Glomerular visceral epithelial cell (primary cell): ENCODE measurements at regions not wholly inside any gene's neighbourhood (a gene's known extent, or its start where the extent isn't known, plus 50 kb on each side); places are given as distances from the start of the nearest gene placed in this dataset.
A peak's percentile ranks its signal among the peaks of the same experiment; 100 is the strongest.

ENCODE experiments used
- DNase-seq: peaks from one replicate; pipeline ENCODE4 v3.0.0-alpha.2; 2016; ENCODE audit errors: extremely low spot score

DNA sequence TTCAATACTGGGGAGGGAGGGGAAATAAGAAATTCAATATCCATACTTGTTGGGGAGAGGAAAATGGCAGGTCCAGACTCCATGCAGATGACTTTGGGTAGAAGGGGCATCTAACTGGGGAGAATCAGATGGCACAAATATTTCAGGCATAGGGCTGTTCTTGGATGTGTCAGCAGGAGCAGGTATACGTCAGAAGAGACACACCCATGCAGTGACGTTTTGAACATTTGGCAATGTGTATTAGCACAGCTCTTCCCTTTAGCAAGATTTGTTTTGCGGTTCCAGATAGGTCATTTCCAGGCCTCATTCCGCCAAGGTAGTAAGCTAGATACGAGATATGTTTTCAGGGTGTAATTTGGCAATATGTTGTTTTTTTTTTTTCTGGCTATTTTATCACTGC, 187.2 kb upstream of the CDH10 start:
- no peak for DNase-seq

DNA sequence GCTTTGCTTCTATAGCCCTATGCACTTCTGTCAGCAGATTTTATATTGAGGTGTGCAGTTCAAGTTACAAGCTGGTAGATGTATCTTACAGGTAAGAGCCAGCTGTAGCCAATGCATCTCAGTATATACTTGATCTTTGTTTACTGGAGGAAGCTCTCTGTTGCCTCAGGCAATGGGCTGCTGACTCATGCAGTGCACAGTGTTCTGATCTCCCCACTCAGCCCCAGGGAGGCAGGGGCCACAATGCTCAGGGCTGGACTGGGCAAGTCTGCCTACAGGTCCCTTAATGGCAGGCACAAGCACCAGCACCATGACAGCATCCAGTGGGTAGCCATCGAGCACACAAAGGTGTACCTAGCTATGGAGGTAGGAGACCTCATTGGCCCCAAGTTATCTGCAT, 178.8 kb upstream of the CDH10 start:
- DNase-seq = no peak

- DNase-seq = no peak
Measured at GRCh38 chr5:24819841-24820240, 175.1 kb upstream of the CDH10 start.

- DNase-seq = no peak
Measured at GRCh38 chr5:24817966-24818365, 173.2 kb upstream of the CDH10 start.

DNA sequence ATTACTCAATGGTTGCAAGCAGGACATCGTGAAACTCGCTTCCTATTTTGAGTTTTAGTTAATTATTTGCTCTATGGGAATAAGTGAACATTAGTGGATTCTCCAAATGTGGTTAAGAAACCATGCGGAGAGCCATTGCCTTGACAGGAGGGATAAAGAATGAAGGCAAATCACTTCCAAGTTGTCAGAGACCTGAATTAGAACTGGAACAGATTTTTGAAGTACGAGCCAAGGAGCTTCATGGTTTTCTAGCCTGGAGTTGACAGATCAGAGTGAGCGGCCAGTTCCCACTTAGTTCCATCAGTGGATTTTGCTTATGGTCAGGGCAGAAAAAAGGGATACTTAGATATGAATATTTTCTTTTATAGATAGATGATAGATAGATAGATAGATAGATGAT, 171.4 kb upstream of the CDH10 start:
- DNase-seq = peak; percentile 29

DNA sequence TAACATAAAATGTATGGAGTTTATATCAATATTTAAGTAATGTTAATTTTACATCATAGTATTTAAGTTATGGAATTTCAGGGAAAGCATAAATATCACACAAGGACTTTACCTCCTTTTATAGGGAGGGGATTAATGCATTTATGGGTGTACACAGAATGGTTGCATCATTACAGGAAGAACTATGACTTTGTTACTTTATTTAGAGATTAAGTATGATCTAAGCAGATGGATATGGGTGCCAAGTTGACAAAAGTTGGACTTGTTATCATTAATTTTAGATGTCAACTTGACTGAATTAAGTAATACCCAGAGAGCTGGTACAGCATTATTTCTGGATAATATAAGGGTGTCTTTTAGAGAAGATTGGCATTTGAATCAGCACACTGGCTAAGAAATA, 160.5 kb upstream of the CDH10 start:
- no peak for DNase-seq

- DNase-seq = peak; percentile 25
Measured at GRCh38 chr5:24804221-24804681, 159.5 kb upstream of the CDH10 start.

DNA sequence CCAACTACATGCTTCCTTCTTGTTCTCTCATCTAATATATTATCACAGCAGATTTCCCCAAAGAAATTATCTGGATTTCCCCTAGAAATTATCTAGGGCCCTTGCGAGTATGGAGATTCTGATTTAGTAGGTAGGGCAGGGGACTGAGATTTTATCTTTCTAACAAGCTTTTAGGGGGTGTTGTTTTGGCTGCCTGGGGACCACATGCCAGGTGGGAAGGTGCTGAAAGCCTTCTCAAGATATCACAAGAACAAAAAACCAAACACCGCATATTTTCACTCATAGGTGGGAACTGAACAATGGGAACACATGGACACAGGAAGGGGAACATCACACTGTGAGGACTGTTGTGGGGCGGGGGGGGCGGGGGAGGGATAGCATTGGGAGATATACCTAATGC, 146.5 kb upstream of the CDH10 start:
- DNase-seq = no peak

DNA sequence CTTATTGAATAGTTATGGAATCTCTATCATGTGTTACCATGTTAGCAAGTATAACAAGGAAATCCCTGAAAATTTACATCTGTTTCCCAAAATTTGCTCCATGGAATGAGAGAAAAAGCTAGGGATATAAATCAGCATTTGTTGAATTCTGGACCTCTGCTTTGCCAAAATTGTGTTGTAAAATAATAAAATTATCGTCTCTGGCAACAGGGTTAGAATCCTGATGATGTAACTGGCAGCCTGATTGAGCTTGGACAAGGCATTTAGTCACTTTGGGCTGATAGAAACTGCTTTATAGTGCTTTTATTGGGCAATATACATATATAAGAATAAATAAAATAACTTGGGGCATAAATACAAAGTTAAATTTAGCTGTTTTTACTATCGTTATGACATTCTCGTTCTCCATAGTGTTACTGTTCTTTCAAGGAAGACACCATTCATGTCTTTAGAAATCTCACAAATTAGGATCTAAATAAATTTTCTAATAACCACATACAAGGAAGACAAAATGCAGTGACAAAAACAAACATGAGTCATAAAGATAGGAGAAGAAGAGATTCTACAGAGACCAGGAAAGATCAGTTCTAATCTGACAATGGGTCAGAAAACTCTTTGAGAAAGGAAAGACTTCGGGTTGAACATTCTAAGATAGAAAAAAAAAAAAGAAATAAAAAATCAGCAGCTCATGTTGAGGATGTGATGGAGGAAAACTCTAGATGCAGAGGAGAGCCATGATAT, 145.0 kb upstream of the CDH10 start:
- DNase-seq = no peak

DNA sequence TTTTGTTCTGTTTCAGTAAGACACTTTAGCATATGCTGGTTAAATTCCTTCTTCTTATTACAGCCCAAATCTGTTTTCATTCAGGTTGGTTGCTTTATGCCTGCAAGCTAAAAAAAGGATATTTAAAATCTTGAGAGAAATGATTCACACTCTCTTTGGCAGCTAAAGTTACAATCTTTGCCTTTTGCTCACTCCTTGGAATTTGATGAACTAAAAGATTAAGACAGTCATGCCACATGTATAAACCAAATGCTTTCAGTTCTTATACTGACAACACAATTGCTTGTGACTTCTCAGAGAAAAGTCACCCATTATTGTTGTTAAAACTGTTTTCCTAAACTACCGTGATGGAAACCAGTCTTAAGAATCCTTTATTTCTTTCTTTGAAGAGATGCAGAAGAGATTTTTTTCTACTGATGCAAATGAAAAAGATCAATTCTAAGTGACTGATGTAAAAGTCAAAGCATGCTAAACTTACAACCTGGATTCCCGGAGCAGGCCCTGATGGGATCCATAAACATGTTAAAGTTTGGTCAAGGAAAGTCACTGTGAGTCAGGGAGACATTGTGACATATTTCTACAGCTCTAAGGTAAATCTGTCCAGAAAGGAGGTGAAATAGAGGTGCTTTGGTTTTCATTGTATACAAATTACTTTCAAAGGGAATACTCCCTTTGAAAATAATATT, 144.2 kb upstream of the CDH10 start:
- DNase-seq = peak; percentile 7

DNA sequence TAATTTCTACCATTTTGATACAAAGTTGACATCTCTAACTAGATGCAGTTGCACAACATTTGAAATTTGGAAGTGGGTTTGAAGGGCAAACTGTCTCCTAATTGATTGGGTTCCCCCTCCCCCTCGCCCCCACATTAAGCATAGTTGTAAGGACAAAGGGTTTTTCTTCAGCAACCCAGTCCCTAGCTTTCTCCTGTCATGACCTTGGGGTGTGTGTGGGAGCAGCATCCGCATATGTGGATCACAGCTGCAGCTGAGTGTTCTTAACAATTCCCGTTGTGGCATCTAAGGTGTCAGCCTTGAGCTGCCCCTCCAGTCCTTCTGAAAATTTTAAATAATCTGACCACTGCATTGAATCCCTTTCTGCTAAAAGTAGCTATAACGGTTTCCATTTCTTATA, 141.3 kb upstream of the CDH10 start:
- DNase-seq = no peak

DNA sequence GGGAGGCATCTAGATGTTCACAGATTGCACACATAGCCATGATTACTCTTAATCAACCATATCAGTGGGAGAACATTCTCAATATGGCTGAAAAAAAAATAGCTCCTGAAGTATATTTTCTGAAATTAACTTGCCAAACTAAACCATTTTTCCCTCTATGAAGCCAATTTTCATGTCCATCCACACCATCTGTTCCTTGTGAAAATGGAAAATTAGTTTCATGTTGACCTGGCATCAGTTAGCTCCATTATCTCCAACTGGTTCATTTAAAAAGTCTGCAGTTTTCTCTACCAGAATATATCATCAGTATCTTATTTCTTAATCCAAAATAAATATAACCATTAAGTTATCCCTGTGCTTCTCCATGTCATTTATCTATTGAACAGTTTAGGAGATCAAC, 138.8 kb upstream of the CDH10 start:
- no peak for DNase-seq

DNA sequence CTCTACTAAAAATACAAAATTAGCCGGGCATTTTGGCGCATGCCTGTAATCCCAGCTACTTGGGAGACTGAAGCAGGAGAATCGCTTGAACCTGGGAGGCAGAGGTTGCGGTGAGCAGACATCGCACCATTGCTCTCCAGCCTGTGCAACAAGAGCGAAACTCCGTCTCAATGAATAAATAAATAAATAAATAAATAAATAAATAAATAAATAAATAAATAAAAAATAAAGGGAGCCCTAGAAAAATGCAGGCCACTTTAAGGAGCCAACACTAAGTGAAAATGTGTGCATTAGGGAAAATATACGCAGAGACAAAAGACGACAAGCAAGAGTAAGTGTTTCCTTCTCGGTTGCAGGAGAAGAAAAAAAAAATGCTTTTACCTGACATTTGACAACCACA, 132.6 kb upstream of the CDH10 start:
- DNase-seq = no peak

GRCh38 chr5:24773261-24773660, 128.5 kb upstream of the CDH10 start:
- DNase-seq = no peak

DNA sequence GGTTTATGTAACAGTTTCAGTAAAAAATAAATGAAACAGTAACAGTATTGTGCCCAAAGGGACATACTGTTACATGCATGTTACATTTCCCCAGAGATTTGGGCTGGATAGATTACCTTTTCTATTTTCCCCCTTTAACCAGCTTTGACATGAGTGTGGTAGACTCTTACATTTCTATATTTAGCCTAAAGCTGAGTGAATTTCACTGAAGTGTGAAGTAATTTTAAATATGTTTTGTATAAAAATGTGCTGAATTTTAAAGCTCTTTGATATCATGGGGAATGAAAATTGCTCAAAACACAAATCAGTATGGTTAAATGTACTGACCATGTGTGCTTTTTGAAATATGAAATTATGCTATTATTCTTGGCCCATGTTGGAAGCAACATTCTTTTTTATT, 122.3 kb upstream of the CDH10 start:
- no peak for DNase-seq

DNA sequence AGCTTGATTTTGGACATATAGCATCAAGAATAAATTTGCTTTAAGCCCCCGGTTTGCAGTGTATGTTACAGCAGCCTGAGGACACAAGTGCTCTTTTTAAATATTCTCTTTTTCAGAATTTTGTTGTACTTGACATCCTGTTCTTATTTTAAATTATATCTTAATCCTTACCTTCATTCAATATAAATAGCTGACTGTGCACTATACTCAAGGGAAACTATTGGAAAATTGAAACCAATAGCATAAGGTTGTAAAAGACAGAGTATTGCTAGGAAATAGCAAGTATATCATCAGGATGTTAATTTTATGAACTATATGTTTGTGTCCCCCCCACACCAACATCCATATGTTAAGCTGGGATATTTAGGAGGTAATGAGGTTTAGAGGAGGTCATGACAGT, 120.4 kb upstream of the CDH10 start:
- DNase-seq = no peak

DNA sequence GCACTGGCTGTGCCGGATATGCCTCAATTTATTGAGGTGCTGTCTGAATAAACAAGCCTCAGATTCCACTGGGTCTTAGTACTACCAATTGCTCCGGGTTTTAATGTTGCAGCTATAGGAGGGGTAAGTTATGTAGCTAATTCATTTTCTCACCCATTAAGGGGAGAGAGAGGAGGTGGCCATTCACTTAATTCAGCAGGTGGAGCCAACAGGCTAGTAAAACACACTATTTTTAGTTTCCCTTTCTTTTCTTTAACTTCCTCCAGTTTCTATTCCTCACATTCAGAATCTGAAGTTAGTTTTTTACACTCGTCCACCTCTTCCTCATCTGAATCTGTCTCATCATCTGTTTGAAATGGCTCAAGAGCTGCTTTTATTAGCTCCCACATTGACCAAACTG, 105.6 kb upstream of the CDH10 start:
- no peak for DNase-seq

GRCh38 chr5:24749701-24750100, 104.9 kb upstream of the CDH10 start:
- DNase-seq = no peak

GRCh38 chr5:24747327-24747726, 102.5 kb upstream of the CDH10 start:
- no peak for DNase-seq

DNA sequence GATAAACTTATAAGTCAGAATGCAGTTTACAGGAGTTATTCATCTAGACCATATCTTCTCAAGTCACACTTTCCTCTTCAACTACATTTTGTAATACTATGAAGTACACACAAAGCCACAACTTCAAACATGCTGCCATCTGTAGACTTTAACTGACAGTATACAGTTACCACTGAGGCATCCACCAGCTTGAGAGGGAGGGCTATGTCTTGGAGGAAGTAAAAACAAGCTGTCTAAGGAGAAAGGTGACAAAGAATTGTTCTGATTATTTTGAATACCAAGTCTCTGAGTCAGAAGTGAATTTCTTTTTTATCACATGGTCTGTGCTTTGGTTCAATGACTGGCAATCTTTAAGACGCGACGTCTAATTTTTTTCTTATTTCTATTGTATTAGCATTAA, 97.6 kb upstream of the CDH10 start:
- DNase-seq = peak; percentile 6

DNA sequence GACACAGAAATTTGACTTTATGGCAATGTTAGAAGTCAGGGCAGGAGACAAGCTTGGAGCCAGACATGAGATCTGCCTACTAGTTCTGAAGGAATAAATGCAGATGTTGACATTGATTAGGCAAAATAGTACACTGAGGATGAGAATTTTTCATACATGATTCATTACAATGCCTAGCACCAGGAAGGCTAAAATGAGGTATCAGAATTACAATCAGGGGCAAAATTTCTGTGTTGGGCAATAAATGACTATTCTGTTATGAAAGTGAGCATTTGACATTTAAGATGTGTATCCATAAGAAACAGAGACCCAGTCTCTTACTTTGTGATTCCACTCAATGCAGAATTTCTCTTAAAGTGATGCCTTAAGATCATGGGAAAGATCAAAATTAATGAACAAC, 92.4 kb upstream of the CDH10 start:
- no peak for DNase-seq

DNA sequence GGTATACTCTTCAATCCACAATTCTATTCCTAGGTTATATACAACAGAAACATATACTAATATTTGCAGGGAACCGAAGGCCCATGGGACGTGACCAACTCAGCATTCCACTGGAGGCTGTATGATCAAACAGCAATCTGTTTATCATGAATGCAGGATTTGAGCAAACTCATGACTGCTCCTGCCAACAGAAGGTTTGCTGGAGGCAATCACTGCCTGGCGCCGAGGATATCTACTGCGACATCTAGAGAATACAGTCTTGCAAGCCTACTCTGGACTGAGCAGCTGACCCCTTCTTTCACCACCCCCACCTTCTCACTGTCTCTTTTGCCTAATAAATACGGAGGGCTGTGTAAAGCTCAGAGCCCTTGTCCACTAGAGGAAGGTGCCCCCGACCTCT, 90.5 kb upstream of the CDH10 start:
- no peak for DNase-seq

- DNase-seq = no peak
Measured at GRCh38 chr5:24732184-24732583, 87.4 kb upstream of the CDH10 start.

- no peak for DNase-seq
Measured at GRCh38 chr5:24720743-24721142, 76.0 kb upstream of the CDH10 start.
